Central memory CD4-positive, alpha-beta T cell (primary cell): ENCODE measurements at regions not wholly inside any gene's neighbourhood (a gene's known extent, or its start where the extent isn't known, plus 50 kb on each side); places are given as distances from the start of the nearest gene placed in this dataset.
"Not testable (repeated sequence)": the region's sequence is repeated elsewhere in the genome, so short reads cannot be mapped to it uniquely, and the experiment has no call there.

Experiments
- DNase-seq: peaks from one replicate; pipeline ENCODE4 v3.0.0; 2022

DNA sequence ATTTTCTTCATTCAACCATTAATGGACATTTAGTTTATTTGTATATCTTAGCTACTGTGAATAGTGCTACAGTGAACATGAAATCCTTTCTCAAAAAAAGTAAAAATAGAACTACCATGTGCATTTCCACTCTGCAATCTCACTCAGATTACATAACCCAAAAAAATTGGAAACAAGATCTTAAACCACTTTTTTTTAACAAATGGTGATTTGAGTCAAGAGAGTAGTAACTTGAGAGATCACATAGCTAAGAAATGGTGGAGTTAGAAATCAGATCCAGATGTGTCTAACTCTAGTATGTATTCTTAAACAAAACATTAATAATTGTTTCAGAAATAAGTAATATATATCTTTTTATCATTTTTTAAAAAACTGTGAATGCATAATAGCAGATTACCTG is 318.3 kb upstream of the SGCG start:
- DNase-seq, result no peak

DNA sequence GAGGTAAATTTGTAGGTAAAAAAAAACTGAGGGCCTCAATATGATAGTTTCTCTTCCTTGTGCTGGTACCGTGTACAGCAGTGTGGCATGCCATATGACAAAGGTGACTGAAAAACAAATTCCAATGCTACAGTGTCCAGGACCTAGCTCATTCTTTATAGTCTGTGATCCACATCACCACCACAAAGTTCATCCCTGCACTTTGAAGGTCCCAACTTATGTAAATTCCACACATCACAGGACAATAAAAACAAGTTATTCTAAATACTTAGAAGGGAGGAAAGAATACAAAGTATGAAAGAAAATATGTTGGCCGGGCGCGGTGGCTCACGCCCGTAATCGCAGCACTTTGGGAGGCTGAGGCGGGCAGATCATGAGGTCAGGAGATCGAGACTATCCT is 314.6 kb upstream of the SGCG start:
- DNase-seq, result no peak

DNA sequence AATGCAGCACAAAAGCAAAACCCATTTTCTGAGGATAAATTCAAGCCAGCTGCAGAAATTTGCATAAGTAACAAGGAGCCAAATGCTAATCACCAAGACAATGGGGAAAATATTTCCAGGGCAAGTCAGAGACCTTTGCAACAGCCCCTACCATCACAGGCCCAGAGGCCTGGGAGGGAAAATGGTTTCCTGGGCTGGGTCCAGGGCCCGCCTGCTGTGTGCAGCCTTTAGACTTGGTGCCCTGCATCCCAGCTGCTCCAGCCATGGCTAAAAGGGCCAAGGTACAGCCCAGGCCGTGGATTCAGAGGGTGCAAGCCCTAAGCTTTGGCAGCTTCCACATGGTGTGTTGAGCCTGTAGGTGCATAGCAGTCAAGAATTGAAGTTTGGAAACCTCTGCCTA is 309.5 kb upstream of the SGCG start:
- DNase-seq, result no peak

DNA sequence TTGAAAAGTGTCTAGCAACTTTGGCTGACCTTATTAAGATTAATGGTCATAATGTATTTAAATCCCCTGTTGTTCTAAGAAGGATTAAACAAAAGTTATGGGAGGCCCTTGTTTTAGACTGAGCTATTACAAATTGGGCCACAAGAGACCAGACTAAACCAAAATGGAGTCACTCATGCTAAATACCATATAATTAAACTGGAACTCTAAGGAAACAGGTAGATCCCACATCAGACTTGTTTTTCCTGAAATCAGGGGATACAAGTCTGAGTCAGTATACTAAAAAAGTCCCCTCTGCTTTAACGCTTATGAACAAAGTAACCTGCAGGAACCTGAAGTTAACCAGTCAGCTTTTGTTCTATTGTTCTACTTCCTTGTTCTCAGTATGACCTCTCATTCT is 305.9 kb upstream of the SGCG start:
- DNase-seq, result no peak

DNA sequence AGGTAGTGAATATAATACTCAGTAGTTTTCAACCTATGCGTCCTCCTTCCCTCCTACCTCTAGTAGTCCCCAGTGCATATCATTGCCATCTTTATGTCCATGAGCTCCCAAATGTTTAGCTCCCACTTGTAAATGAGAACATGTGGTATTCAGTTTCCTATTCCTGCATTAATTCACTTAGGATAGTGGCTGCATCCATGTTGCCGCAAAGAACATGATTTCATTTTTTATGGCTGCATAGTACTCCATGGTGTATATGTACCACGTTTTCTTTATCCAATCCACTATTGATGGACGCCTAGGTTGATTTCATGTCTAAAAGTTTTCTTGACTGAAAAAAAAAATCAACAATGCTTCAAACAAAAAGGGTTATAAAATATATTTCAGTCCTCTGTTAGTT is 303.4 kb upstream of the SGCG start:
- no peak for DNase-seq

DNA sequence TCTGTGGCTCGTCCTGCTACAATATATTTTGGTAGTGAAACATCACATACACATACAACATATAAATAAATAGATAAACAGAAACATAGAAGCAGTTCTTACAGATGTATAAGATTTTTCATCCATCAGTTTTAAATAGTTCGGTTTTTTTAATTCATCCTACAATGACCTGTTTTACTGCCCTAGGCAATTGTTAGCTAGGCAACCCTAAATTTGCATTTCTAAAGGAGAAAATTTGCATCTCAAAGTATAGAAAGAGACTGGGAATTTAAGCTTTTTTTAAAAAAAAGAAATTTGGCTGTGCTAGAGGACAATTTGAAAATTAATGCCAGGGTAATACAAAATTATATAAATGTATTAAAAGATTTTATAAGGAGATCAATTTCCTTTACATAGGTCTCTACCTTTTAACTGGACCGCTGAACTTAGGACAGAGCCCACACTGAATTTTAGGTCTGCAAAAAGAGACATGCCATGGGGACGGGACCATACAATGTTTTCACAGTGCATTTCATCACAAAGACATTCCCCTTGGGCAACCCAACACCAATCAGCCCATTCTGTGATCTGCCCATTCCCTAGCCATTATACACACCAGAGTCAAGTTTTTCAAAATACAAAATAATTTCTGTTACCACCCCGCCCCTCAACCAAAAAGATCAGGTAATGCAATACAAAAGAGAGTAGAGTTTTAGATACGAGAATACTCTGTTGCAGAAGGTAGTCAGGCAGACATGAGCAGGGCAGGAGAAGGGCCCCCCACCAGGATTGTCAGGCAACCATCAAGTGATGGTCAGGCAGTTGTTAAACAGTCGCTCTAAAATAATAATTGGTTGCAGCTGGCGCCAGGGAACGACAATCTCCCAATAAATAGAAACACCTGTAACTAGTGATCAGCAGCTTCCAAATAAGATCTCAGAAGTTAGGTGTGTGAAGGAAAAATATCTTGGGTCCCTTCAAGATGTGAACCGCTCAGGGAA is 299.7 kb upstream of the SGCG start:
- no peak for DNase-seq

DNA sequence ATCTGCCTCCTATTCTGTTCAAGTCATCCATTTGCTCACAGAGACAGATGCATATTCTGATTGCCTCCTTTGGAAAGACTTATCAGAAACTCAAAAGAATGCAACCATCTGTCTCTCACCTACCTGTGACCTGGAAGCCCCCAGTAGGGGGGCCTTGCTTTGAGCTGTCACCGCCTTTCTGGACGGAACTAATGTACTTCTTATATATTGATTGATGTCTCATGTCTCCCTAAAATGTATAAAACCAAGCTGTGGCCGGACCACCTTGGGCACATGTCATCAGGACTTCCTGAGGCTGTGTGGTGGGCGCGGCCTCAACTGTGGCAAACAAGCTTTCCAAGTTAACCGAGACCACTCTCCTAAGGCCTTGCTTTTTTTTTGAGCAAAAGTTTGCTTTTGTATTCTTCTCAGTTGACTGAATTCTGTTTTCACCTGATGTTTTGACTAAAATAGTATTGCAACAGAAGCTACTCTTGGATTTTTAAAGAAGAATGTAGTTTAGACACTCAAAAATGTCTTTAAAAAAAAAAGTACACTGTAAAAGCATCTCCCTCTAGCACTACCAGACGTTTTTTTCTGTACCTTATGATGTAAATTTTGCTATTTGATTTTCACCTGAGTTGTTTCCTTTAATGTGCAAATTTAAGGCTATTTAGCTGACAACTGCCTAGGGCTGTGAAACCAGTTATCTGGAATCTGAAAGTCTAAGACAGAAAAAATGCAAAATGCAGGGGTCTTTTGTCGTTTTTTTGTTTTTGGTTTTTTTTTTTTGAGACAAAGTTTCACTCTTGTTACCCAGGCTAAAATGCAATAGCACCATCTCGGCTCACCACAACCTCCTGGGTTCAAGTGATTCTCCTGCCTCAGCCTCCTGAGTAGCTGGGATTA is 298.8 kb upstream of the SGCG start:
- not testable (repeated sequence) for DNase-seq

DNA sequence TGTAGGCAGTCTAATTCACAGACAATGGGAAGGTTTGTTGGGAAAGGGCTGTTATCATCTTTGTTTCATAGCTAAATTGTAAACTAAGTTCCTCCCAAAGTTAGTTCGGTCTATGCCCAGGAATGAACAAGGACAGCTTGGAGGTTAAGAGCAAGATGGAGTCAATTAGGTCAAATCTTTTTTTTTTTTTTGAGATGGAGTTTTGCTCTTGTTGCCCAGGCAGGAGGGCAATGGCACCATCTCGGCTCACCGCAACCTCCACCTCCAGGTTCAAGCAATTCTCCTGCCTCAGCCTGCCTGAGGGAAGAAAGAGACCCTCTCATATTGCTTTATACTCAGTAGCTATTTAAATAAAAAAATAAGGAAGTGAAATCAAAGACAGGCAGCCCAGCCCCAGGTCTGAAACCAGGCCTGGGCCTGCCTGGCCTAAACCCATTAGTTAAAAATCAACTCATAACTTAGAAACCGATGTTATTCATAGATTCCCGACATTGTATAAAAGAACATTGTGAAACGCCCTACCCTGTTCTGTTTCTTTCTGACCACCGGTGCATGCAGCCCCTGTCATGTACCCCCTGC is 297.4 kb upstream of the SGCG start:
- no peak for DNase-seq

DNA sequence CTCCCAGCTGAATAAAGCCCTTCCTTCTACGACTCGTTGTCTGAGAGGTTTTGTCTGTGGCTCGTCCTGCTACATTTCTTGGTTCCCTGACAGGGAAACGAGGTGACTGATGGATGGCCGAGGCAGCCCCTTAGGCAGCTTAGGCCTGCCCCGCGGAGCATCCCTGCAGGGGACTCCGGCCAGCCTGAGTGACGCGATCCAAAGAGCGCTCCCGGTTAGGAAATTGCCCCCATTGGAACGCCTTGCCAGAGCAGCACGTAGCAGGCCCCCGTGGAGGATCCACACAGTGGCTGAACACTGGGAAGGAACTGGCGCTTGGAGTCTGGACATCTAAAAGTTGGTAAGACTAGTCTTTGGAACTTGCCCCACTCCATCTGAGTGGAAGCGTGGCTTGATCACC is 296.8 kb upstream of the SGCG start:
- DNase-seq, result no peak

DNA sequence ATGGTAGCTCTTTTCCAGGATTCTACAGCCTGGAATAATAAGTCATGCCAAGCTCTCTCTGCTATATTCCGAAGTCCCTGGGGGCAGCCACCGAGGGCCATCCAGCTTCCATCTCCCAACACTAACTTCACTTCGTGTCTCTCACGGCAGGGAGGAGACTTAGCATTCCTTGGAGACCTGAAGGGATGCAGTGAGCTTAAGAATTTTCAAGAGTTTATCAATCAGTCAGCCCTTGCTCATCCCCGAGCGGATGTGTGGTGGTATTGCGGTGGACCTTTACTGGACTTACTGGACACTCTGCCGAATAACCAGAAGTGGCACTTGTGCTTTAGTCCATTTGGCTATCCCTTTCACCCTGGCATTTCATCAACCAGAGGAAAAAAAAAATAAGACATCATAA is 294.7 kb upstream of the SGCG start:
- not testable (repeated sequence) for DNase-seq

DNA sequence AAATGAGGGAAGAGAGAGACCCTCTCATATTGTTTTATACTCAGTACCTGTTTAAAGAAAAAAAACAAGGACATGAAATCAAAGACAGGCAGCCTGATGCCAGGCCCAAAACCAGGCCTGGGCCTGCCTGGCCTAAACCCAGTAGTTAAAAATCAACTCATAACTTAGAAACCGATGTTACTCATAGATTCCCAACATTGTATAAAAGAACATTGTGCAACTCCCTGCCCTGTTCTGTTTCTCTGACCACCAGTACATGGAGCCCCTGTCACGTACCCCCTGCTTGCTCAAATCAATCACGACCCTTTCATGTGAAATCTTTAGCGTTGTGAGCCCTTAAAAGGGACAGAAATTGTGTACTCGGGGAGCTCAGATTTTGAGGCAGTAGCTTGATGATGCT is 291.4 kb upstream of the SGCG start:
- DNase-seq, result not testable (repeated sequence)

DNA sequence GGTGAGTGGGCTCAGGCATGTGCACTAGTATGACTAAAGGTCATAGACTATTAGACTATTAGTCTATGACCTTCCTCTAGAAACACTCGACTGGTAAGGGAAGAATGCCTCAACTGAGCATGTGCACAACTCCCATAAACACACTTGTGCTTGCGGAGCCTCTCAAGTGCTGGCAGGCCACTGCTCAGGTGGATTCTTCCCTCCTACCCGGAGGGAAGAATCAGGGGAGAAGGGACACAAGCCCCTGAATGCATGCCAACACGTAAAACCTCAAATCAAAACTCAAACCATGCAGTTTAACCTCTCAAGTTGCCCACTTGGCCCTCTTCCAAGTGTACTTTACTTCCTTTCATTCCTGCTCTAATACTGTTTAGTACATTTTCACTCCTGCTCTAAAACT is 287.6 kb upstream of the SGCG start:
- no peak for DNase-seq

DNA sequence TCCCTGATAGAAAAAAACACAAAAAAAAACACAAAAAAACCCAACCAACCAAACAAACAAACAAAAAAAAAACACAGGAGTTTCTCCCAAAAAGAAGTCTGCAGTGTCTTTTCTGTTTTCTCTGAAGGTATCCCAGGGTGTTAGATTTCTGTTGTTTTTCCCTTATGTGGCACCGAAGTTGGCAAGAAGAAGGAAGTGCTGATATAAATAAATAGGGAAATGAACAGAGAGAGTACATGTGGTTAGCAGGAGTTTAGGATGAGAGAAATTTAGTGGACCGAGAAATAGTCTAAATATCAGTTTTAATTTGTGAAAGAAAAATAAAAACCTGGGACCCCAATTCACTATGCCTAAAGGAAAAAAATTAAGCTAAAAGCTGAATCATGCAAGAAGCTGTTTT is 287.0 kb upstream of the SGCG start:
- no peak for DNase-seq

DNA sequence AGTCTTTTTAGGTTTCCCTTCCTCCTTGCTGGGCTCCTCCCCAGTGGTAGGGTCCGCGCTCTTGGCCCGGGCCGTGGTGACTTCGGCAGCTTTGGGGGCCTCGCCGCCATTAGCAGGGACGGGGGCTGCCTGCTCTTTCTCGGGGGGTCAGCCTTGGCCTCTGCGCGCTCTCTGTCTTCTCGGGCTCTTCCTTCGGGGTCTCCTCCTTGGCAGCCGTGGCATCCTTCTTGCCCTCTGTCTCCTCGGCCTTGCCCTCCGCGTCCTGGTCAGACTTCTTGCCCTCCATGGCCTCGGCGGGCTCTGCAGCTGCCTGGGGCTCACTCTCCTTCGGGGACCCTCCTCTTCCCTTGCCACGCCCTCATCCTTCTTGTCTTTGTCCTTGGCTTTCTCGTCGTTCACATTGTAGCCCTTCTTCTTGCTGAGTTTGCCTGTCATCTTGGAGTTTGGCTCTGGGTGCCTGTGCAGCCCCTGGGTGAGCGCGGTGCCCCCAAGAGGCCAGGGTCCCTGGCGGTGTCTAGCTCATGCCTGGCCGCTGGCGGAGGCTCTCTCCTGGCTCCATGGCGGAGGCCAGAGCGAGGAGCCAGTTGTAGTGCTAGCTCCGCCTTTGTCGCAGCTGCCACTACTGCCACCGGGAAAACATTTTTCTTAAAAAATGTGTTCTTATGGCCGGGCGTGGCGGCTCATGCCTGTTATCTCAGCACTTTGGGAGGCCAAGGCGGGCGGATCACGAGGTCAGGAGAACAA is 283.0 kb upstream of the SGCG start:
- DNase-seq, result no peak

DNA sequence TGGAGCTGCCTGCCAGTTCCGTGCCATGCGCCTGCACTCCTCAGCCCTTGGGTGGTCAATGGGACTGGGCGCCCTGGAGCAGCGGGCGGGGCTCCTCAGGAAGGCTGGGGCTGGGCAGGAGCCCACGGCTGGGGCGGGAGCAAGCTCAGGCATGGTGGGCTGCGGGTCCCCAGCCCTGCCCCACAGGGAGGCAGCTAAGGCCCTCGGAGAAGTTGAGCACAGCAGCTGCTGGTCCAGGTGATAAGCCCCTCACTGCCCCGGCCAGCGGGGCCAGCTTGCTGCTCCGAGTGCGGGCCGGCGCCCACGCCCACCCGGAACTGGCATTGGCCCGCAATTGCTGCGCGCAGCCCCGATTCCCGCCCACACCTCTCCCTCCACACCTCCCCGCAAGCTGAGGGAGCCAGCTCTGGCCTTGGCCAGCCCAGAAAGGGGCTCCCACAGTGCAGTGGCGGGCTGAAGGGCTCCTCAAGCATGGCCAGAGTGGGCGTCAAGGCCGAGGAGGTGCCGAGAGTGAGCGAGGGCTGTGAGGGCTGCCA is 280.3 kb upstream of the SGCG start:
- DNase-seq, result not testable (repeated sequence)

DNA sequence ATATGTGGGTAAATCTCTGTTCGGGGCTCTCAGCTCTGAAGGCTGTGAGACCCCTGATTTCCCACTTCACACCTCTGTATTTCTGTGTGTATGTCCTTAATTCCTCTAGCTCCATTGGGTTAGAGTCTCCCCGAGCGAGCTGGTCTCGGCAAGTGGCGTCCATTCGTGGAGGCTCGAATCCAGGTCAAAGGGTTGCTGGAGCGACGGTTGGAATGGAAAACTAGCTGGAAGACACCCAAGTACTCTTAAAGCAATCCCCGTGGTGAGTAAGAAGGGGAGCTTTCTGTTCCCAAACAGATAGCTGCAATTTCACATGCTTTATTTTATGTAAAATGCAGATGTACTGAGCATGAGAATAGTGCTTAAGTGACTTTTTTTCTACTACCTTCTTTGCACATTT is 277.5 kb upstream of the SGCG start:
- DNase-seq, result no peak

DNA sequence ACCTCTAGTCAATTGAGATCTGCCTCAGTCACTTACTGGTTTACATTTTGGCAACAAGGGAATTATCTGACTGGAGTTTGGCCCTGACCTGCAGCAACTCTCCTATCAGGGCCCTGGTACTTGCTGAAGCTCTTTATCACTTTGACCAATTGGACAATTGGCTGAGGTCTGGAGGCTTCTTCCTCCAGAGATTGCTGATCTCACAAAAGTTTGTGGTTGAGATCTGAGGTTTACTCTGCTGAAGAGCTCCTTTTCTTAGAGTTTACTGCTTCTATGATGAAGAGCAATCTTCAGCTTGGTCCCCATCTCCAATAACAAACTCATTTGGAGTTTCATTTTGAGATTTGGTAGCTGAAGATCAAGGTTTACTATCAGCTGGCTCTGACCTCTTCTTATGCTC is 276.9 kb upstream of the SGCG start:
- no peak for DNase-seq

DNA sequence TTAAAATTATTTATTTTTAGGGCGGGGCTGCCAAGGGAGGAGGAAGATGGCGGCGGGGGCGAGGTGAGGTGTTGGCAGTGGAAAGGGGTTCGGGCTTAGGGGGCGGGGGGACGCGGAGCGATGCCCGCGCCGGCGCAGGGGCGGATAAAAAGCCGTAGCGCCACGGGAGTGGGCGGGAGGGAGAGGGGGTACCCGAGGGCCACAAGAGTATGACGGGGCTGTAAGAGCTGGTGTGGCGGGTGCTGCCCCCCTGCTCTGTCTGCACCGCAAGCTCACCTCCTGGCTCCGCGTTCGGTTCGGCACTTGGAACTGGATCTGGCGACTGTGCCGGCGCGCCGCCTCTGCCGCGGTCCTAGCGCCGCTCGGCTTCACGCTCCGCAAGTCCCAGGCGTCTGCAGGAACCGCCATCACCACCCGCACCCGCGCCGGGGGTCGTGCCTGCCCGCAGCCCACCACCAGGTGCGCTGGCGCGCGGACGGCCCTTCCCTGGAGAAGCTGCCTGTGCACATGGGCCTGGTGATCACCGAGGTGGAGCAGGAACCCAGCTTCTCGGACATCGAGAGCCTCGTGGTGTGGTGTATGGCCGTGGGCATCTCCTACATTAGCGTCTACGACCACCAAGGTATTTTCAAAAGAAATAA is 265.2 kb upstream of the SGCG start:
- no peak for DNase-seq

DNA sequence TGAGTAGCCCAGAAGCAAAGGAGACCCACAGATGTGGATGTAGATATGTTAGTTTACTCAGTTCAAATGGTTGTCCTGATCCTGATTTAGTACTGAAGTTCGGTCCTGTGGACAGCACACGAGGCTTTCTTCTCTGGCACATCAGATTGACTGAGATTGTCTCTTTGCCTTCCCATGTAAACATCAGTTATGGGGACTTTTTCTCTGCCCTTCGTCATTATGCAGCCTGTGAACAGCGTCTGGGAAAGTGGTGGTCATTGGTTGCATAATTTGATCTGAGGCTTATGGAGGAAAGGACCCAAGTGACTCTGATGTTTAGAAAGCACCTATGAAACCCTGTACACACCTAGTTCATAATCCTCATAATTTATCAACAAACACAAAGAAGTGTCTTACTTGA is 264.5 kb upstream of the SGCG start:
- not testable (repeated sequence) for DNase-seq

DNA sequence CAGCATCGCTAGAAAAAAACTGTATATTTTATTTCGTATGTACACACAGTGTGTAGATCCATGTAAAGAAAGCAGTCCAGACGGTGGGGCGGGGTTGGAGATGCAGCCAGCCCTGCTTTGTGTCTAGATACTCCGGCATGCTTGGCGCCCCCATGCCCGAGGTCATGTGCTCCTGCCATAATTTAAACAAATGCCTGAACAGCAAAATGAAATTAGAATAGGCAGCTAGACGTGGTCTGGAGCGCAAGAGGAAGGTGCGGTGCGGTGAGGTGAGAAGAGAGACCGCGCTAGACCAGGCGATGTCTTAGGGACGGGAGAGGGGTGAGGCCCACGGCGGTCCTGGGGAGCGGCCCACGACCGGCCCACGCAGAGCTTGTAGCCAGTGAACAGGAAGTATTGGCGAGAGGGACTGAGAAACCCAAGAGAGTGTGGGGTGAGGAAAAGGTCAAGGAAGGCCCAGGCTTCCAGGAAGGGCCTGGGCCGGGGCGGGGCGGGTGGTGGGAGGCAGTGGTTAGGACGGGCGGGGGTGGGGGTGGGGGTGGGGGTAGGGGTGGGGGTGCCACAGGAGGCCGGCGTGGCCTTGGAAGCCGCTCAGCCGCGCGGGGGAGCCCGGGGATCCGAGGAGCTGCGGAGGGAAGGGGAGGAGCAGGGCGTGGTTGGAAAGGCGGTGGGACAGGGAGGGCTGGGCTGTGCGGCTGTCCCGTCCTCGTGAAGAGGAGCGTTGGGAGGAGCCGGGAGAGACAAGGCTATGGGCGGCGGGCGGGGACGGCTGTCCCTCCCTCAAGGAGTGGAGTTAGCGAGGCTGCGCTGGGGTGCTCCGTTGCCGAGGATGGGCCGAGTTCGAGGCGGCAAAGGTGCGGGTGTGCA is 254.7 kb upstream of the SGCG start:
- DNase-seq, result no peak
